HG03442 (cell line): ENCODE measurements at regions not wholly inside any gene's neighbourhood (a gene's known extent, or its start where the extent isn't known, plus 50 kb on each side); places are given as distances from the start of the nearest gene placed in this dataset.

Experiments used
- ATAC-seq: cut with Tn5 transposase; IDR thresholded peaks from one replicate; pipeline ENCODE4 v1.9.1; 2021; ENCODE audit warnings: mild to moderate bottlenecking, moderate library complexity; ENCODE audit not compliant: unreplicated experiment

GRCh38 chr16:48904333-48904732, 294.4 kb upstream of the N4BP1 start:
- ATAC-seq = no peak

GRCh38 chr16:48903039-48903438, 293.1 kb upstream of the N4BP1 start:
- no peak for ATAC-seq

GRCh38 chr16:48901712-48902374, 291.9 kb upstream of the N4BP1 start:
- no peak for ATAC-seq

GRCh38 chr16:48899500-48899899, 289.5 kb upstream of the N4BP1 start:
- no peak for ATAC-seq

- no peak for ATAC-seq
These were observed 287.8 kb upstream of the N4BP1 start for GRCh38 chr16:48897698-48898205.

GRCh38 chr16:48895142-48895541, 285.2 kb upstream of the N4BP1 start:
- ATAC-seq = no peak

- ATAC-seq = no peak
These were observed 282.9 kb upstream of the N4BP1 start for GRCh38 chr16:48892893-48893292.

- no peak for ATAC-seq
These were observed 277.7 kb upstream of the N4BP1 start for GRCh38 chr16:48887646-48888210.

GRCh38 chr16:48885471-48885870, 275.5 kb upstream of the N4BP1 start:
- no peak for ATAC-seq

- ATAC-seq = no peak
These were observed 271.3 kb upstream of the N4BP1 start for GRCh38 chr16:48881272-48881671.

- no peak for ATAC-seq
These were observed 269.5 kb upstream of the N4BP1 start for GRCh38 chr16:48879223-48880122.

- ATAC-seq = no peak
These were observed 268.0 kb upstream of the N4BP1 start for GRCh38 chr16:48877946-48878345.

GRCh38 chr16:48870141-48870540, 260.2 kb upstream of the N4BP1 start:
- no peak for ATAC-seq

GRCh38 chr16:48865520-48865919, 255.5 kb upstream of the N4BP1 start:
- ATAC-seq = no peak

- ATAC-seq = no peak
These were observed 254.1 kb upstream of the N4BP1 start for GRCh38 chr16:48864055-48864454.

- ATAC-seq = no peak
These were observed 252.1 kb upstream of the N4BP1 start for GRCh38 chr16:48862087-48862532.

GRCh38 chr16:48860341-48860740, 250.4 kb upstream of the N4BP1 start:
- no peak for ATAC-seq

GRCh38 chr16:48852951-48853350, 243.0 kb upstream of the N4BP1 start:
- no peak for ATAC-seq

GRCh38 chr16:48852458-48852857, 242.5 kb upstream of the N4BP1 start:
- no peak for ATAC-seq

GRCh38 chr16:48850097-48850770, 240.3 kb upstream of the N4BP1 start:
- ATAC-seq = no peak

GRCh38 chr16:48846277-48846676, 236.3 kb upstream of the N4BP1 start:
- ATAC-seq = no peak
